HepG2 (cell line): ENCODE measurements at regions not wholly inside any gene's neighbourhood (a gene's known extent, or its start where the extent isn't known, plus 50 kb on each side); places are given as distances from the start of the nearest gene placed in this dataset.
"Not testable (repeated sequence)": the region's sequence is repeated elsewhere in the genome, so short reads cannot be mapped to it uniquely, and the experiment has no call there.

Experiments used
- ATAC-seq: fragments of 200-7000 bp; cut with Tn5 transposase; 3 replicates; pipeline ENCODE4 v1.9.1; 2020; ENCODE audit warnings: mild to moderate bottlenecking, moderate library complexity
- BruUV-seq: library from RNA; stranded (reverse); fragments of 400-500 nt; replicated peaks from 2 replicates; lab custom pipeline; 2021; lab: Mats Ljungman, UMichigan
- CTCF ChIA-PET: fragments of 300-600 bp; formaldehyde crosslinking; extraction: SDS; loops from one replicate; lab custom pipeline; 2021; ENCODE audit warnings: low total read pairs, inconsistent platforms, low intra/inter-chr PET ratio; lab: Yijun Ruan, JAX
- POLR2A ChIA-PET: fragments of 350-600 bp; sonication (Branson Sonifier 250); formaldehyde crosslinking; loops from one replicate; lab custom pipeline; 2020; ENCODE audit warnings: antibody characterized with exemption, inconsistent platforms; lab: Yijun Ruan, JAX
- DNase-seq: peaks from one replicate; pipeline ENCODE4 v3.0.0-alpha.2; 2015; ENCODE audit warnings: low spot score
- FAIRE-seq: peaks from 3 replicates; lab custom pipeline; 2011; peaks lifted over from hg19 to GRCh38; lab: Jason Lieb, UNC
- H2AFZ ChIP-seq: one replicate; pipeline ENCODE4 v1.6.1; 2011; ENCODE audit warnings: low read length, inconsistent platforms
- H3K27ac ChIP-seq: fragments of 300-600 bp; 3 replicates; pipeline ENCODE4 v1.8.0; 2011; ENCODE audit warnings: mixed run types, mild to moderate bottlenecking, mixed read lengths, low read length, inconsistent platforms; ENCODE audit not compliant: insufficient read depth; ENCODE audit errors: extremely low read length
- H3K27me3 ChIP-seq, 2 experiments: fragments of 200-600 bp in 1 of 2; 2 replicates in 1 of 2; 3 replicates in 1 of 2; pipeline versions ENCODE4 v1.6.0 to v1.8.0; 2011; ENCODE audit warnings: low read length in 2 of 2, mild to moderate bottlenecking in 2 of 2, moderate library complexity in 2 of 2, inconsistent platforms in 1 of 2; ENCODE audit not compliant: insufficient read depth in 2 of 2, control insufficient read depth in 1 of 2
- H3K36me3 ChIP-seq, 2 experiments: fragments of 200-600 bp in 1 of 2; replicated peaks in 1 of 2; 2 replicates in 1 of 2; 3 replicates in 1 of 2; pipeline versions ENCODE4 v1.5.1 to v1.8.0; 2011; ENCODE audit warnings: low read length in 2 of 2, inconsistent platforms in 1 of 2; ENCODE audit not compliant: insufficient read depth in 2 of 2, control insufficient read depth in 1 of 2
- H3K4me1 ChIP-seq: 2 replicates; pipeline ENCODE4 v1.5.1; 2012; ENCODE audit warnings: low read length, inconsistent platforms; ENCODE audit not compliant: insufficient read depth
- H3K4me2 ChIP-seq: 2 replicates; pipeline ENCODE4 v1.6.0; 2011; ENCODE audit warnings: low read depth, low read length, inconsistent platforms
- H3K4me3 ChIP-seq, 3 experiments: fragments of 200-600 bp in 1 of 3; sonication (generic), shearing (Covaris generic) in 1 of 3; replicated peaks in 1 of 3; 2 replicates each; pipeline ENCODE4 v1.5.1; 2011 to 2016; ENCODE audit warnings: low read length in 3 of 3, inconsistent platforms in 2 of 3, low read depth in 2 of 3, mild to moderate bottlenecking in 2 of 3, control low read depth in 1 of 3, mixed read lengths in 1 of 3; ENCODE audit not compliant: insufficient read depth in 1 of 3
- H3K79me2 ChIP-seq: one replicate; pipeline ENCODE4 v1.6.1; 2011; ENCODE audit warnings: low read length, inconsistent platforms; ENCODE audit not compliant: insufficient read depth
- H3K9ac ChIP-seq: 2 replicates; pipeline ENCODE4 v1.6.0; 2011; ENCODE audit warnings: mild to moderate bottlenecking, low read depth, low read length, inconsistent platforms; ENCODE audit not compliant: insufficient read depth
- H3K9me3 ChIP-seq: 2 replicates; pipeline ENCODE4 v1.5.1; 2012; ENCODE audit warnings: mild to moderate bottlenecking, low read length
- H4K20me1 ChIP-seq: 2 replicates; pipeline ENCODE4 v1.6.0; 2011; ENCODE audit warnings: inconsistent platforms, mild to moderate bottlenecking, low read length, moderate library complexity; ENCODE audit not compliant: insufficient read depth
- ARNT2 ChIP-seq: sonication (generic); formaldehyde crosslinking; IDR thresholded peaks from 2 replicates; pipeline ENCODE4 v1.8.0; 2022; ENCODE audit warnings: mild to moderate bottlenecking, low read depth, missing genetic modification reagents, moderate library complexity
- CHCHD3 ChIP-seq: sonication (generic); formaldehyde crosslinking; IDR thresholded peaks from 2 replicates; pipeline ENCODE4 v1.8.0; 2022; ENCODE audit warnings: mild to moderate bottlenecking, missing genetic modification reagents, moderate library complexity
- ONECUT2 ChIP-seq: sonication (generic); formaldehyde crosslinking; IDR thresholded peaks from 2 replicates; pipeline ENCODE4 v1.4.0; 2020; ENCODE audit warnings: missing genetic modification reagents
- POGK ChIP-seq: sonication (generic); formaldehyde crosslinking; conservative IDR thresholded peaks from 2 replicates; pipeline ENCODE4 v1.8.0; 2022; ENCODE audit warnings: mild to moderate bottlenecking, moderate library complexity, missing genetic modification reagents
- SRSF9 ChIP-seq: fragments of 200-400 bp; formaldehyde crosslinking; IDR thresholded peaks from 2 replicates; pipeline ENCODE4 v1.6.1; 2018; ENCODE audit warnings: borderline replicate concordance, mild to moderate bottlenecking, low read depth, low read length; ENCODE audit not compliant: insufficient read depth, poor library complexity, severe bottlenecking
- ZNF614 ChIP-seq: IDR thresholded peaks from 2 replicates; pipeline ENCODE4 v1.6.1; 2018; ENCODE audit warnings: missing biosample characterization, missing genetic modification reagents, inconsistent platforms, borderline replicate concordance
- WGBS: methylation state at CpG from one replicate; pipeline ENCODE4 v1.1.6; 2017; ENCODE audit warnings: low lambda C conversion rate; 5-methylcytosine and 5-hydroxymethylcytosine counted together
- in situ Hi-C: cut with HindIII; loops from 2 replicates; pipeline ENCODE4 v1.10.0; 2017; ENCODE audit warnings: low pct_unique_long_range_greater_than_20kb; ENCODE audit not compliant: extremely low pct_ligation_motif_present
- intact Hi-C: fragments of 100-400 bp; cut with micrococcal nuclease; formaldehyde crosslinking; loops from one replicate; pipeline ENCODE4 v1.10.0; 2022; ENCODE audit not compliant: unreplicated experiment

- in situ Hi-C loops, result no loop called here
Measured at GRCh38 chr1:229928767-229929166, 138.3 kb upstream of the GALNT2 start.

GRCh38 chr1:229931751-229932150 lies 135.3 kb upstream of the GALNT2 start:
- H3K27ac ChIP-seq, H3K27me3 ChIP-seq, in situ Hi-C loops, H3K4me3 ChIP-seq, CTCF ChIA-PET, ATAC-seq, DNase-seq, H2AFZ ChIP-seq, H3K36me3 ChIP-seq, H4K20me1 ChIP-seq, FAIRE-seq, POLR2A ChIA-PET, intact Hi-C loops, H3K9ac ChIP-seq, H3K4me1 ChIP-seq, H3K9me3 ChIP-seq, H3K79me2 ChIP-seq, H3K4me2 ChIP-seq, BruUV-seq: not testable (repeated sequence)
- 80% methylated on average over 15 of the region's 21 CpGs for WGBS

More at GRCh38 chr1:229928767-229929166, 138.3 kb upstream of the GALNT2 start:
- H3K9me3 ChIP-seq, result no peaks in the 10 kb centered on the region
- H3K27ac ChIP-seq, result no peak overlapping the region
- H3K4me1 ChIP-seq, result no peaks in the 10 kb centered on the region
- WGBS, result 39% methylated on average over 7 of the region's 7 CpGs
- H2AFZ ChIP-seq, result no peak overlapping the region
- ChIA-PET CTCF (no interaction called here), POLR2A (no interaction called here)
- H3K9ac ChIP-seq, result no peak overlapping the region
- ATAC-seq (no peak), FAIRE-seq (no peak)
- no peaks in the 10 kb centered on the region for H3K36me3 ChIP-seq
- no peaks in the 10 kb centered on the region for H4K20me1 ChIP-seq
- intact Hi-C loops, result no loop called here
- H3K4me3 ChIP-seq, result no peak overlapping the region
- H3K27me3 ChIP-seq, result no peaks in the 10 kb centered on the region; a peak in 1 of 5 replicates
- no peaks in the 10 kb centered on the region for H3K79me2 ChIP-seq
- TF ChIP-seq ZNF614 (CRISPR knock-in tag) (no peak), ONECUT2 (CRISPR knock-in tag) (no peak), ARNT2 (CRISPR knock-in tag) (no peak), POGK (CRISPR knock-in tag) (no peak), SRSF9 (no peak), CHCHD3 (no peak)
- TF ChIP-seq, all 625 proteins: peak for 0
- DNase-seq, result no peak
- no TSS peak for BruUV-seq
- no peak overlapping the region for H3K4me2 ChIP-seq
